PC-9 (cell line): ENCODE measurements at regions not wholly inside any gene's neighbourhood (a gene's known extent, or its start where the extent isn't known, plus 50 kb on each side); places are given as distances from the start of the nearest gene placed in this dataset.

ENCODE experiments used
- CTCF ChIP-seq: fragments of 200-600 bp; sonication (generic); conservative IDR thresholded peaks from 2 replicates; pipeline ENCODE4 v1.6.1; 2017; ENCODE audit warnings: mixed run types, antibody characterized with exemption, mild to moderate bottlenecking, moderate library complexity
- EZH2 ChIP-seq: fragments of 200-600 bp; sonication (generic); IDR thresholded peaks from 2 replicates; pipeline ENCODE4 v1.8.0; 2017; ENCODE audit warnings: antibody characterized with exemption, low read depth

DNA sequence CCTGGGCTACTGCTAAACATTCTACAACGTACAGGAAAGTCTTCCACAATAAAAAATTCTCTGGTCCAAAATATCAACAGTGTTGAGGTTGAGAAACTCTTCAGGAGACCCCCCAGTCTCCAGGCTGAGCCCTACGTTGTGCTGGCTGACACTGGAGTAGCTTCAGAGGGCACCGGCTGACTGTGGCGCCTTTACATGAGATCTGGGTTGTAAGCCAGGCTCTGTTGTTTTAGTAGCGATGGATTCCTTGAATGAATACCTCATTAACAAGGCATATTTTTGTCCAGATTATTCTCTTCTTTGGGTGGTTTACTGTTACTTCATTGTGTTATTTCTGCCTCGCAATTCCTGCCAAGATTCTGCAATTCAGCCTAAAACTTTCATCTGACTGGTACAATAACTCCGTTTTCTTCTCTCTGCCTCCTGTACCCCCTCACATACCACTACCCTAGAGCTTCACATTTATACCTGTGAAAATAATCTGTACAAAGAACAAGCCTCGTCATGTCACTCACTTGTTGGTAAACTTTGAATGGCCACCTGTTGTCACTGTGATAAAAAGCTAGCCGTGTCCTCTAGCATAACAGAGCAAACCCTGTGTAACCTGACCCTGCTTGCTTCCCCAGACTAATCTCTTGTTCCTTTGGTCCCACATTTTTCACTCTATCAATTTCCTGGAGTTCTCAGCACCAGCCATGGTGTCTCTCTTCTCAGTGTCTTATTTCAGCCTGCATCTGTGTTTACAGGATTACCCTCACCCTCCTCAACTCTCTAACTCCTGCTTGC lies 1476.1 kb upstream of the TENM3 start:
- no peak for TF ChIP-seq EZH2
- no peak for TF ChIP-seq CTCF
